BJ (cell line): ENCODE measurements at regions not wholly inside any gene's neighbourhood (a gene's known extent, or its start where the extent isn't known, plus 50 kb on each side); places are given as distances from the start of the nearest gene placed in this dataset.
A peak's percentile ranks its signal among the peaks of the same experiment; 100 is the strongest.

Experiments used
- CTCF ChIA-PET: fragments of 350-600 bp; formaldehyde crosslinking; extraction: SDS; loops from one replicate; lab custom pipeline; 2021; ENCODE audit warnings: antibody characterized with exemption, inconsistent platforms; lab: Yijun Ruan, JAX
- POLR2A ChIA-PET: fragments of 300-600 bp; sonication (Branson Sonifier 250); formaldehyde crosslinking; extraction: SDS; loops from one replicate; lab custom pipeline; 2021; ENCODE audit warnings: antibody characterized with exemption; lab: Charles Lee
- DNase-seq: peaks from one replicate; pipeline ENCODE4 v3.0.0-alpha.2; 2011; ENCODE audit warnings: low read depth
- H3K27me3 ChIP-seq: 2 replicates; pipeline ENCODE4 v1.6.0; 2011; ENCODE audit warnings: low read length; ENCODE audit not compliant: control insufficient read depth, insufficient read depth
- H3K36me3 ChIP-seq: 2 replicates; pipeline ENCODE4 v1.5.1; 2011; ENCODE audit warnings: low read length; ENCODE audit not compliant: control insufficient read depth, insufficient read depth
- H3K4me3 ChIP-seq: 2 replicates; pipeline ENCODE4 v1.5.1; 2011; ENCODE audit warnings: low read depth, mild to moderate bottlenecking, control low read depth, low read length
- TF ChIP-seq, protein P1 (sequence below): IDR thresholded peaks from 2 replicates; pipeline ENCODE4 v1.5.1; 2011; ENCODE audit warnings: low read depth, mild to moderate bottlenecking, control low read depth, inconsistent platforms, low read length, moderate library complexity; ENCODE audit not compliant: insufficient read depth

DNA sequence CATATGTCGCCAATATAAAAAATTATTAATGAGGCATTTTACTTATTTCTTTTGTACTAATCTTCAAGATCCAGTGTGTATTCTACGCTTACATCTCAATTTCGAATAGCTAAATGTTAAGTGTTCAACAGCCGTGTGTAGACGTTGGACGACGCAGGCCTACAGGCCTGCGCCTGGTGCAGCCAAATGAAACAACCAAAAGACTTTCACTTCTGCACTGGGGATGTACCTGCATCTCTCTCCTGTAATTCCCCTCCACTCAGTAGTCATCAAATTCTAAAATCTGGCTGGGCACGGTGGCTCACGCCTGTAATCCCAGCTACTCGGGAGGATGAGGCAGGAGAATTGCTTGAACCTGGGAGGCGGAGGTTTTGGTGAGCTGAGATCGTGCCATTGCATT is 76.8 kb upstream of the HNRNPU start:
- no peaks in the 10 kb centered on the region for H3K27me3 ChIP-seq
- ChIA-PET POLR2A (no interaction called here), CTCF (interaction anchor here (1.2 to 1.5 kb wide), 2 partner anchors 8 to 10 kb away, joined by 3 read pairs; no protein-coding TSS in a partner anchor)
- no peak overlapping the region for H3K4me3 ChIP-seq
- no peak for DNase-seq
- H3K36me3 ChIP-seq, result no peaks in the 10 kb centered on the region
- TF ChIP-seq, protein P1, sequence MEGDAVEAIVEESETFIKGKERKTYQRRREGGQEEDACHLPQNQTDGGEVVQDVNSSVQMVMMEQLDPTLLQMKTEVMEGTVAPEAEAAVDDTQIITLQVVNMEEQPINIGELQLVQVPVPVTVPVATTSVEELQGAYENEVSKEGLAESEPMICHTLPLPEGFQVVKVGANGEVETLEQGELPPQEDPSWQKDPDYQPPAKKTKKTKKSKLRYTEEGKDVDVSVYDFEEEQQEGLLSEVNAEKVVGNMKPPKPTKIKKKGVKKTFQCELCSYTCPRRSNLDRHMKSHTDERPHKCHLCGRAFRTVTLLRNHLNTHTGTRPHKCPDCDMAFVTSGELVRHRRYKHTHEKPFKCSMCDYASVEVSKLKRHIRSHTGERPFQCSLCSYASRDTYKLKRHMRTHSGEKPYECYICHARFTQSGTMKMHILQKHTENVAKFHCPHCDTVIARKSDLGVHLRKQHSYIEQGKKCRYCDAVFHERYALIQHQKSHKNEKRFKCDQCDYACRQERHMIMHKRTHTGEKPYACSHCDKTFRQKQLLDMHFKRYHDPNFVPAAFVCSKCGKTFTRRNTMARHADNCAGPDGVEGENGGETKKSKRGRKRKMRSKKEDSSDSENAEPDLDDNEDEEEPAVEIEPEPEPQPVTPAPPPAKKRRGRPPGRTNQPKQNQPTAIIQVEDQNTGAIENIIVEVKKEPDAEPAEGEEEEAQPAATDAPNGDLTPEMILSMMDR, result no peak

DNA sequence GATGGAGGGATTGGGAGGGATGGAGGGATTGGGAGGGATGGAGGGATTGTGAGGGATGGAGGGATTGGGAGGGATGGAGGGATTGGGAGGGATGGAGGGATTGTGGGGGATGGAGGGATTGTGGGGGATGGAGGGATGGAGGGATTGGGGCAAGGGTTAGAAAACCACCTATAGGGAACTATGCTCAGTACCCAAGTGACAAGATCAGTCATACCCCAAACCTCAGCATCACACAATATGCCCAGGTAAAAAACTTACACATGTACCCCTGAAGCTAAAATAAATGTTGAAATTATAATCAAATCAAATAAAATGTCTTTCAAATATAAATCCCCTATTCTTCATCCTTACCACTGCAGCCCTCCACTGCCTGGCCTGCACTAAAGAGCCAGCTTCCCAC is 72.8 kb upstream of the HNRNPU start:
- TF ChIP-seq, protein P1, result no peak
- Histone ChIP-seq H3K4me3 (no peak overlapping the region), H3K36me3 (no peaks in the 10 kb centered on the region), H3K27me3 (no peaks in the 10 kb centered on the region)
- CTCF ChIA-PET, result no interaction called here
- no peak for DNase-seq
- POLR2A ChIA-PET, result no interaction called here

DNA sequence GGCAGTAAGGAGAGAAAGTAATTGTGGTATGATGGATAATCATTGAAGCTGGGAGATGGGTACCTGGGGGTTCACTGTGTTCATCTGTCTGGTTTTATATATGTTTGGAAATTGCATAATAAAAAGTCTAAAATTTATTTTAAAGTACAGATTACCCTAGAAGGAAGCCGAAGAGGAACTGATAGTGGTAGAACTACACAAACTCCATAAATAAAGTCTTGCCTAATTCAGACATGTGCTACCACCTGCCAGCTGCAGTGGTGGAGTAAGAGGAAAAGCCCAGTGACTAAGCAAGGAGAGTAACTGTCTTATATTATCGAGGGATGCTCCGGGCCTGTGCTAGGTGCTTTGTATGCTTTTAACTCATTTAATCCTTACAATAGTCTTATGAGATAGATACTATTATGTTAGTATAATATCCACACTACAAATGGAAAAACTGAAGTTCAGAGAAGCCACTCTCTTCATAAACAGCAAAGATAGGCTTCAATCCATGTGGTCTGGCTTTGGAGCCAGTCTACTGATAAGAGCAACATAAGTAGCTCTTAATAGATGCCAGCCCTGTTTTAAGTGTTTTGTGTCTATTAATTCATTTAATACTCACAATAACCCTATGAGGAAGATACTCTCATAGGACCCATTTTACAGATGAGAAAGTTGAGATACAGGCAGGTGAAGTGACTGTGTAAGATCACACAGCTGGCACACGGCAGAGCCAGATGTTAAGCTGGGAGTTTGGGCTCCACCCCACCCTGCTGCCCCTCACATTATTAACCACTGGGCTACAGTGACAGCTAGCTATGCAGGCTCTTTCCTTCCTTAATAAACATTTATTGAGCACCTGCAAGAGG is 56.8 kb upstream of the HNRNPU start:
- TF ChIP-seq, protein P1, result no peak
- H3K4me3 ChIP-seq, result no peak overlapping the region
- DNase-seq, result no peak
- CTCF ChIA-PET, result interaction anchor here (1.0 kb wide), 1 partner anchor 9 kb away, joined by 3 read pairs; no protein-coding TSS in a partner anchor
- peaks cover 6% of the 10 kb centered on the region for H3K27me3 ChIP-seq
- H3K36me3 ChIP-seq, result no peaks in the 10 kb centered on the region
- POLR2A ChIA-PET, result no interaction called here

DNA sequence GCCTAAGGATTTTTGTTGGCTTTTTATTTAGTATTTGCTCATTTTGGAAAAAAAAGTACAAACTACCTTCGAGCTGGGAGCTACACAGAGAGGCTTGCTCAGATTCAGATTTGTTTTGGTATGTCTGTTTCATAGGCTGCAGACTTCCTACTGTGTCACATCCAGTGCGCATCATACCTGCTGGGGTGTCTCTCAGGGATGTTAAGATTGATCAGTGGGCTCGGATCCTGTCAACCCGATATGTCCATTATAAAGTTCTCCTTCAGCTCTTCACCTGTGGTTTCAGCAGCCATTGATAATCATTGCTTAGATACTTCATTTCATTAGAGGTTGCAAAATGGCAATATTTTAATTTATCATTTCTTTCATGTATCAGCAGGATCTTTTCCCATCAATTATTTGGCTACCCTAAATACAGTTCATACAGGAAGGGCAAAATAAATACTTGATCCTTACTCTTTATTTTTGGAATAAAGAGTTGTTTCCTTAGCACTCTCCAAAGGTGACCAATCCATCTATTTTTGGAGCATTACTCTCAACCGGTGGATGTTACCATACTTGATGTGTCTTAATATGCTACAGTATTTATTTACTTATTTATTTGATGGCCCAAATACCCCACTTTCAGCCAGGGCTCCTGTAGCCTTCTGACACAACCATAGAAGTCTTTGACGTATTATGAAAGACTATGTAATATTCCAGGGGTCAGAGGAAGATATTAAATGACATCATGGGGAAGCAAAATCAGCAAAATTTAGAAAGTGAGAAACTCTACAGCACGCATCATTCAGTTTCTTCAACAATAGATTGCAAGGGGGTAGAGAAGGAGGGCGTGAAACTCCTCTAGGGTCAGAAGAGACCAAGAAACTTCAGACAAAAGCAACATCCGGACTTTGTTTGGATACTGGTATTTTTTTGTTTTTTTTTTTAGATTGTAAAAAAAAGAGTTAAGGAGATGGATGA is 55.3 kb upstream of the HNRNPU start:
- DNase-seq, result no peak
- Histone ChIP-seq H3K27me3 (peaks cover 6% of the 10 kb centered on the region), H3K4me3 (peak overlapping the region; percentile 46; the same call in 1 of the 2 replicates), H3K36me3 (no peaks in the 10 kb centered on the region)
- ChIA-PET POLR2A (no interaction called here), CTCF (no interaction called here)
- TF ChIP-seq, protein P1, result no peak
